Activated T-helper 17 cell treated with anti-CD3 and anti-CD28 coated beads, Interleukin-2, amount 50 U/mL, for 72 hours (primary cell): ENCODE measurements at regions not wholly inside any gene's neighbourhood (a gene's known extent, or its start where the extent isn't known, plus 50 kb on each side); places are given as distances from the start of the nearest gene placed in this dataset.

Experiments
- ATAC-seq: fragments of 150-1000 bp; cut with Tn5 transposase; replicated peaks from 2 replicates; pipeline ENCODE4 v1.10.0; 2021; ENCODE audit warnings: mild to moderate bottlenecking, moderate library complexity
- H3K27ac Mint-ChIP-seq: one replicate; pipeline ENCODE4 v1.8.0; 2022; ENCODE audit warnings: mixed read lengths
- H3K27me3 Mint-ChIP-seq: one replicate; pipeline ENCODE4 v1.8.0; 2022; ENCODE audit warnings: mixed read lengths
- H3K36me3 Mint-ChIP-seq: one replicate; pipeline ENCODE4 v1.8.0; 2022; ENCODE audit warnings: low read depth, mild to moderate bottlenecking, mixed read lengths
- H3K4me1 Mint-ChIP-seq: one replicate; pipeline ENCODE4 v1.8.0; 2022; ENCODE audit warnings: mixed read lengths
- H3K4me3 Mint-ChIP-seq: one replicate; pipeline ENCODE4 v1.8.0; 2022; ENCODE audit warnings: mild to moderate bottlenecking, mixed read lengths
- H3K9me3 Mint-ChIP-seq: one replicate; pipeline ENCODE4 v1.8.0; 2022; ENCODE audit warnings: mixed read lengths

- no peaks in the 10 kb centered on the region for H3K4me1 Mint-ChIP-seq
- peaks cover 5% of the 10 kb centered on the region for H3K9me3 Mint-ChIP-seq
- no peak for ATAC-seq
- H3K4me3 Mint-ChIP-seq, result no peak overlapping the region
- H3K27me3 Mint-ChIP-seq, result no peaks in the 10 kb centered on the region
- no peaks in the 10 kb centered on the region for H3K36me3 Mint-ChIP-seq
- no peak overlapping the region for H3K27ac Mint-ChIP-seq
Measured at GRCh38 chr14:44166611-44167010, 340.5 kb downstream of the FSCB start.

- ATAC-seq, result no peak
Measured at GRCh38 chr14:44165936-44166335, 341.1 kb downstream of the FSCB start.

GRCh38 chr14:44165286-44165685 is 341.8 kb downstream of the FSCB start:
- H3K27me3 Mint-ChIP-seq, result no peaks in the 10 kb centered on the region
- no peak for ATAC-seq
- no peak overlapping the region for H3K27ac Mint-ChIP-seq
- H3K9me3 Mint-ChIP-seq, result peaks cover 5% of the 10 kb centered on the region
- H3K4me1 Mint-ChIP-seq, result no peaks in the 10 kb centered on the region
- H3K36me3 Mint-ChIP-seq, result no peaks in the 10 kb centered on the region
- H3K4me3 Mint-ChIP-seq, result no peak overlapping the region

More at GRCh38 chr14:44165936-44166335, 341.1 kb downstream of the FSCB start:
- H3K27me3 Mint-ChIP-seq, result no peaks in the 10 kb centered on the region
- no peak overlapping the region for H3K4me3 Mint-ChIP-seq
- no peaks in the 10 kb centered on the region for H3K36me3 Mint-ChIP-seq
- no peak overlapping the region for H3K27ac Mint-ChIP-seq
- no peaks in the 10 kb centered on the region for H3K4me1 Mint-ChIP-seq
- H3K9me3 Mint-ChIP-seq, result peaks cover 5% of the 10 kb centered on the region

- Mint-ChIP-seq H3K27me3 (no peaks in the 10 kb centered on the region), H3K4me3 (no peak overlapping the region)
Measured at GRCh38 chr14:44163946-44164345, 343.1 kb downstream of the FSCB start.

GRCh38 chr14:44162197-44162596 is 344.9 kb downstream of the FSCB start:
- Mint-ChIP-seq H3K9me3 (peaks cover 10% of the 10 kb centered on the region), H3K4me1 (no peaks in the 10 kb centered on the region), H3K27me3 (no peaks in the 10 kb centered on the region), H3K4me3 (no peak overlapping the region), H3K36me3 (no peaks in the 10 kb centered on the region), H3K27ac (no peak overlapping the region)
- ATAC-seq, result no peak

More at GRCh38 chr14:44163946-44164345, 343.1 kb downstream of the FSCB start:
- no peak for ATAC-seq
- Mint-ChIP-seq H3K9me3 (peaks cover 5% of the 10 kb centered on the region), H3K36me3 (no peaks in the 10 kb centered on the region), H3K27ac (no peak overlapping the region), H3K4me1 (no peaks in the 10 kb centered on the region)

GRCh38 chr14:44154874-44155273 is 352.2 kb downstream of the FSCB start:
- Mint-ChIP-seq H3K27ac (no peak overlapping the region), H3K4me3 (no peak overlapping the region), H3K36me3 (no peaks in the 10 kb centered on the region), H3K4me1 (no peaks in the 10 kb centered on the region), H3K27me3 (no peaks in the 10 kb centered on the region), H3K9me3 (peaks cover 16% of the 10 kb centered on the region)
- ATAC-seq, result no peak

GRCh38 chr14:44154446-44154845 is 352.6 kb downstream of the FSCB start:
- Mint-ChIP-seq H3K4me3 (no peak overlapping the region), H3K4me1 (no peaks in the 10 kb centered on the region), H3K27ac (no peak overlapping the region), H3K27me3 (no peaks in the 10 kb centered on the region), H3K36me3 (no peaks in the 10 kb centered on the region), H3K9me3 (peaks cover 16% of the 10 kb centered on the region)
- no peak for ATAC-seq

GRCh38 chr14:44151130-44151820 is 355.8 kb downstream of the FSCB start:
- Mint-ChIP-seq H3K4me1 (no peaks in the 10 kb centered on the region), H3K4me3 (no peak overlapping the region), H3K9me3 (peaks cover 4% of the 10 kb centered on the region), H3K27ac (no peak overlapping the region), H3K36me3 (no peaks in the 10 kb centered on the region), H3K27me3 (no peaks in the 10 kb centered on the region)
- no peak for ATAC-seq

- no peaks in the 10 kb centered on the region for H3K36me3 Mint-ChIP-seq
- no peaks in the 10 kb centered on the region for H3K27me3 Mint-ChIP-seq
- H3K4me1 Mint-ChIP-seq, result no peaks in the 10 kb centered on the region
- peaks cover 4% of the 10 kb centered on the region for H3K9me3 Mint-ChIP-seq
- ATAC-seq, result no peak
- H3K4me3 Mint-ChIP-seq, result no peak overlapping the region
- no peak overlapping the region for H3K27ac Mint-ChIP-seq
Measured at GRCh38 chr14:44149597-44149996, 357.5 kb downstream of the FSCB start.

- no peak for ATAC-seq
- no peaks in the 10 kb centered on the region for H3K9me3 Mint-ChIP-seq
- no peak overlapping the region for H3K27ac Mint-ChIP-seq
- no peaks in the 10 kb centered on the region for H3K36me3 Mint-ChIP-seq
- H3K4me3 Mint-ChIP-seq, result no peak overlapping the region
- H3K27me3 Mint-ChIP-seq, result no peaks in the 10 kb centered on the region
- H3K4me1 Mint-ChIP-seq, result no peaks in the 10 kb centered on the region
Measured at GRCh38 chr14:44142006-44142405, 365.1 kb downstream of the FSCB start.

GRCh38 chr14:44135972-44136371 is 371.1 kb downstream of the FSCB start:
- Mint-ChIP-seq H3K27ac (no peak overlapping the region), H3K4me3 (no peak overlapping the region), H3K4me1 (no peaks in the 10 kb centered on the region), H3K36me3 (no peaks in the 10 kb centered on the region), H3K27me3 (no peaks in the 10 kb centered on the region), H3K9me3 (no peaks in the 10 kb centered on the region)
- no peak for ATAC-seq

- ATAC-seq, result no peak
- H3K4me3 Mint-ChIP-seq, result no peak overlapping the region
- H3K36me3 Mint-ChIP-seq, result no peaks in the 10 kb centered on the region
- H3K27ac Mint-ChIP-seq, result no peak overlapping the region
- no peaks in the 10 kb centered on the region for H3K9me3 Mint-ChIP-seq
- no peaks in the 10 kb centered on the region for H3K4me1 Mint-ChIP-seq
- H3K27me3 Mint-ChIP-seq, result no peaks in the 10 kb centered on the region
Measured at GRCh38 chr14:44131861-44132260, 375.2 kb downstream of the FSCB start.

GRCh38 chr14:44113769-44114730 is 393.0 kb downstream of the FSCB start:
- Mint-ChIP-seq H3K4me3 (no peak overlapping the region), H3K36me3 (no peaks in the 10 kb centered on the region), H3K4me1 (no peaks in the 10 kb centered on the region), H3K27ac (no peak overlapping the region), H3K27me3 (no peaks in the 10 kb centered on the region), H3K9me3 (peaks cover 28% of the 10 kb centered on the region)
- ATAC-seq, result no peak

GRCh38 chr14:44112774-44113460 is 394.2 kb downstream of the FSCB start:
- H3K4me1 Mint-ChIP-seq, result no peaks in the 10 kb centered on the region
- ATAC-seq, result no peak
- no peaks in the 10 kb centered on the region for H3K27me3 Mint-ChIP-seq
- peaks cover 22% of the 10 kb centered on the region for H3K9me3 Mint-ChIP-seq
- no peak overlapping the region for H3K4me3 Mint-ChIP-seq
- H3K27ac Mint-ChIP-seq, result no peak overlapping the region
- no peaks in the 10 kb centered on the region for H3K36me3 Mint-ChIP-seq
